Upper lobe of left lung (tissue), 4 donors: ENCODE measurements at regions not wholly inside any gene's neighbourhood (a gene's known extent, or its start where the extent isn't known, plus 50 kb on each side); places are given as distances from the start of the nearest gene placed in this dataset.

ENCODE experiments used
- EP300 ChIP-seq, 4 donors: sonication (generic); formaldehyde crosslinking; IDR thresholded peaks; one replicate each; pipeline ENCODE4 v1.5.1; 2017; ENCODE audit warnings: antibody characterized with exemption in 4 of 4, control low read depth in 2 of 4
- POLR2A ChIP-seq, 4 donors: fragments of 450-650 bp; IDR thresholded peaks; one replicate each; pipeline ENCODE4 v1.5.1; 2016 to 2017; ENCODE audit warnings: antibody characterized with exemption in 4 of 4, mild to moderate bottlenecking in 2 of 4
- POLR2AphosphoS5 ChIP-seq, 2 donors: sonication (generic); formaldehyde crosslinking; IDR thresholded peaks; one replicate each; pipeline ENCODE4 v1.5.1; 2017; ENCODE audit warnings: antibody characterized with exemption in 2 of 2
- TF ChIP-seq, protein P1 (sequence below), 6 experiments: fragments of 450-650 bp in 4 of 6; fragments of 200-600 bp in 2 of 6; sonication (generic) in 2 of 6; IDR thresholded peaks; one replicate each; pipeline ENCODE4 v1.5.1; 2016 to 2019; ENCODE audit warnings: antibody characterized with exemption in 6 of 6

DNA sequence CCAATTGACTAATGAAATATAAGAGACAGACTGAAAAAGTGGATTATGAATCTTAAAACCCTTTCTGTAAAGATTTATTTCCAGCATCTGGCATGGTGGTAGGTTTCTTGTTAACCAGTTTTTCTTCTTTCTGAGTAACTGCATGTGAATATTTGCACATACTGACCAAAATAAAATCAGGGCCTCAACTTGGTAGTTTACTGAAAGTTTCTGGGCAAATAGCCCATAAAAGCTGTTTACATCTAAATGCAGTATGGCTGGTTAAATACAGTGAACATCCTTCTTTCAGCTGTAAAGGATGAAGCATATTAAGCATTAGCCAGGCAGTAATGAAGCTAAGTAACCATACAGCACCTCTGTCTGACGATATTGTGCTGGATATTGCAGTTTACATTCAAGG, 83.6 kb upstream of the EYS start:
- TF ChIP-seq, protein P1, sequence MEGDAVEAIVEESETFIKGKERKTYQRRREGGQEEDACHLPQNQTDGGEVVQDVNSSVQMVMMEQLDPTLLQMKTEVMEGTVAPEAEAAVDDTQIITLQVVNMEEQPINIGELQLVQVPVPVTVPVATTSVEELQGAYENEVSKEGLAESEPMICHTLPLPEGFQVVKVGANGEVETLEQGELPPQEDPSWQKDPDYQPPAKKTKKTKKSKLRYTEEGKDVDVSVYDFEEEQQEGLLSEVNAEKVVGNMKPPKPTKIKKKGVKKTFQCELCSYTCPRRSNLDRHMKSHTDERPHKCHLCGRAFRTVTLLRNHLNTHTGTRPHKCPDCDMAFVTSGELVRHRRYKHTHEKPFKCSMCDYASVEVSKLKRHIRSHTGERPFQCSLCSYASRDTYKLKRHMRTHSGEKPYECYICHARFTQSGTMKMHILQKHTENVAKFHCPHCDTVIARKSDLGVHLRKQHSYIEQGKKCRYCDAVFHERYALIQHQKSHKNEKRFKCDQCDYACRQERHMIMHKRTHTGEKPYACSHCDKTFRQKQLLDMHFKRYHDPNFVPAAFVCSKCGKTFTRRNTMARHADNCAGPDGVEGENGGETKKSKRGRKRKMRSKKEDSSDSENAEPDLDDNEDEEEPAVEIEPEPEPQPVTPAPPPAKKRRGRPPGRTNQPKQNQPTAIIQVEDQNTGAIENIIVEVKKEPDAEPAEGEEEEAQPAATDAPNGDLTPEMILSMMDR (IDR thresholded peaks at IDR 0.05) = no peak
- TF ChIP-seq POLR2AphosphoS5 (IDR thresholded peaks at IDR 0.05) (no peak), POLR2A (IDR thresholded peaks at IDR 0.05) (no peak), EP300 (IDR thresholded peaks at IDR 0.05) (no peak)
